ENCODE measurements at regions not wholly inside any gene's neighbourhood (a gene's known extent, or its start where the extent isn't known, plus 50 kb on each side); places are given as distances from the start of the nearest gene placed in this dataset.
"Not testable (repeated sequence)": the region's sequence is repeated elsewhere in the genome, so short reads cannot be mapped to it uniquely, and the experiment has no call there.

GRCh38 chr13:20306039-20306438 is 73.9 kb upstream of the GJB6 start:
- peaks cover 0 to 13% (median 1%) of the 10 kb centered on the region in 4 donors for H3K27me3 ChIP-seq
- H3K9me3 ChIP-seq: no peaks in the 10 kb centered on the region
- no peak for FAIRE-seq
- no peak for DNase-seq
- H3K4me1 ChIP-seq: no peaks in the 10 kb centered on the region
- no peaks in the 10 kb centered on the region for H3K36me3 ChIP-seq
- intact Hi-C loops (cut with DNase I): no loop called here
- no peak for ATAC-seq
- no peak overlapping the region for H3K4me3 ChIP-seq
- WGBS, 2 donors: 77 to 87% methylated on average over 6 of the region's 6 CpGs
- no peak overlapping the region for H3K27ac ChIP-seq
- no peak for TF ChIP-seq CTCF (IDR thresholded peaks at IDR 0.05)

GRCh38 chr13:20305587-20305986 is 73.5 kb upstream of the GJB6 start:
- H3K4me1 ChIP-seq: no peaks in the 10 kb centered on the region
- WGBS, 2 donors: 16 to 34% methylated on average over 2 of the region's 2 CpGs
- H3K27me3 ChIP-seq: peaks cover 0 to 13% (median 2%) of the 10 kb centered on the region in 4 donors
- DNase-seq (no peak), ATAC-seq (no peak), FAIRE-seq (no peak)
- H3K4me3 ChIP-seq: no peak overlapping the region
- no peak for TF ChIP-seq CTCF (IDR thresholded peaks at IDR 0.05)
- intact Hi-C loops (cut with DNase I): no loop called here
- no peaks in the 10 kb centered on the region for H3K9me3 ChIP-seq
- H3K27ac ChIP-seq: no peak overlapping the region
- no peaks in the 10 kb centered on the region for H3K36me3 ChIP-seq

DNA sequence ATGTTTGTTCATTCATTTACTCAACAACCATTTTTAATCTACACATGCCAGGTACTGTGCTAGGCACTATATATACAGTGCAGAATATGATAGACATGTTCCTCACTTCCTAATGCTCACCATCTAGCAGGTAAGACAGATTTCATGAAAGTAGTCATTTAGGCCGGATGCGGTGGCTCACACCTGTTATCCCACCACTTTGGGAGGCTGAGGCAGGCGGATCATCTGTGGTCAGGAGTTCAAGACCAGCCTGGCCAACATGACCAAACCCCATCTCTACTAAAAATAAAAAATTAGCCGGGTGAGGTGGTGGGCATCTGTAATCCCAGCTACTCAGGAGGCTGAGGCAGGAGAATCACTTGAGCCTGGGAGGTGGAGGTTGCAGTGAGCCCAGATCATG is 71.9 kb upstream of the GJB6 start:
- intact Hi-C loops (cut with DNase I): not testable (repeated sequence)

GRCh38 chr13:20303636-20304035 is 71.5 kb upstream of the GJB6 start:
- Histone ChIP-seq H3K36me3 (no peaks in the 10 kb centered on the region), H3K27ac (no peak overlapping the region), H3K9me3 (no peaks in the 10 kb centered on the region), H3K4me3 (no peak overlapping the region), H3K27me3 (peaks cover 0 to 13% (median 4%) of the 10 kb centered on the region in 4 donors), H3K4me1 (no peaks in the 10 kb centered on the region)
- ATAC-seq (no peak), FAIRE-seq (no peak), DNase-seq (no peak)
- 76 to 87% methylated on average over 6 of the region's 6 CpGs for WGBS, 2 donors
- intact Hi-C loops (cut with DNase I): no loop called here
- TF ChIP-seq CTCF (IDR thresholded peaks at IDR 0.05): no peak

More for the DNA sequence above, 71.9 kb upstream of the GJB6 start:
- 80 to 92% methylated on average over 4 of the region's 4 CpGs for WGBS, 2 donors
- peaks cover 0 to 13% (median 4%) of the 10 kb centered on the region in 4 donors for H3K27me3 ChIP-seq
- H3K9me3 ChIP-seq, DNase-seq, H3K4me1 ChIP-seq, H3K4me3 ChIP-seq, H3K27ac ChIP-seq, H3K36me3 ChIP-seq, FAIRE-seq, ATAC-seq: not testable (repeated sequence)

DNA sequence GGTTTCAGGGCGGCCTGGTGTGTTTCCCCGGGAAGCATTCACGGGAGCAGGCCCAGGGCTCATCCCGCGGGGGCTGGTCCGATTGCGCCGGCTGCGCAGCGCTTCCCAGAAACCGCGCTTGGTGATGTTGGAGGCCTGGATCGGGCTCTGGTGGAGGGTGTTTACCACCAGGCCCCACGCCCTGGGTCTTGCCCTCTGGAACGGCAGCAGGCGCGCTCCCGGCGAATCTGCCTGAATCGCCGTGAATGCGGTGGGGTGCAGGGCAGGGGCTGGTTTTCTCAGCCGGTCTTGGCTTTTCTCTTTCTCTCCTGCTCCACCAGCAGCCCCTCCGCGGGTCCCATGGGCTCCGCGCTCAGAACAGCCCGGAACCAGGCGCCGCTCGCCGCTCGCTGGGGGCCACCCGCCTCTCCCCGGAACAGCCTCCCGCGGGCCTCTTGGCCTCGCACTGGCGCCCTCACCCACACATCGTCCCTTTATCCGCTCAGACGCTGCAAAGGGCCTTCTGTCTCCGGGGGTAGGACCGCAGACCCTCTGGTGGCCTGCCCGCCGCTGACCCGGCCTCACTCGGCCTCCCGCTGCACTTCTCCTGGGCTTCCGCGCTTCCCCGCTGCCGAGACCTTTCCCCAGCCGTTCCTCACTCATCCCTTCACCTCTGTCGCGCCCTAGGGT is 69.4 kb upstream of the GJB6 start:
- intact Hi-C loops (cut with DNase I): no loop called here
- no peaks in the 10 kb centered on the region for H3K4me1 ChIP-seq
- WGBS, 2 donors: 21 to 24% methylated on average over 47 to 56 of the region's 56 CpGs
- FAIRE-seq: no peak
- no peaks in the 10 kb centered on the region for H3K9me3 ChIP-seq
- TF ChIP-seq CTCF (IDR thresholded peaks at IDR 0.05): no peak
- H3K27ac ChIP-seq: no peak overlapping the region
- H3K36me3 ChIP-seq: no peaks in the 10 kb centered on the region
- H3K27me3 ChIP-seq: peaks cover 0 to 13% (median 4%) of the 10 kb centered on the region in 4 donors
- peak in 1 of 4 donors; percentile 56 for ATAC-seq
- no peak overlapping the region for H3K4me3 ChIP-seq
- no peak for DNase-seq

Data from pancreas (tissue), 10 donors.